ENCODE measurements at regions not wholly inside any gene's neighbourhood (a gene's known extent, or its start where the extent isn't known, plus 50 kb on each side); places are given as distances from the start of the nearest gene placed in this dataset.

- TF ChIP-seq CTCF (IDR thresholded peaks at IDR 0.05): no peak
- no peak for TF ChIP-seq POLR2A (IDR thresholded peaks at IDR 0.05)
Observed at GRCh38 chr11:37333345-37333744, 735.3 kb upstream of the RAG2 start.

All from uterus (tissue), 2 donors.